Adrenal gland (tissue), 9 donors: ENCODE measurements at regions not wholly inside any gene's neighbourhood (a gene's known extent, or its start where the extent isn't known, plus 50 kb on each side); places are given as distances from the start of the nearest gene placed in this dataset.

Experiments used
- DNase-seq, 7 donors: peaks; one replicate each; pipeline ENCODE4 v3.0.0-alpha.2; 2019 to 2020
- H3K27ac ChIP-seq, 5 donors: fragments of 200-600 bp; sonication (generic) in 4 of 5; 1 replicate in 3 of 5; 2 replicates in 2 of 5; pipeline versions ENCODE4 v1.5.1 to v1.8.0; 2016 to 2020; ENCODE audit warnings: mild to moderate bottlenecking in 1 of 5
- H3K27me3 ChIP-seq: fragments of 200-600 bp; 2 replicates; pipeline ENCODE4 v1.8.0; 2021
- H3K36me3 ChIP-seq, 2 donors: fragments of 200-600 bp; replicated peaks in 1 of 2; 1 replicate in 1 of 2; 2 replicates in 1 of 2; pipeline versions ENCODE4 v1.5.1 to v1.8.0; 2018 to 2022
- H3K4me1 ChIP-seq, 2 donors: fragments of 200-600 bp; replicated peaks in 1 of 2; 1 replicate in 1 of 2; 2 replicates in 1 of 2; pipeline versions ENCODE4 v1.5.1 to v1.8.0; 2018 to 2021
- H3K4me3 ChIP-seq, 4 donors: fragments of 200-600 bp; sonication (generic) in 3 of 4; one replicate each; pipeline ENCODE4 v1.5.1; 2016 to 2018
- H3K9me3 ChIP-seq, 3 donors: fragments of 200-600 bp; sonication (generic) in 1 of 3; replicated peaks in 1 of 3; 1 replicate in 2 of 3; 2 replicates in 1 of 3; pipeline versions ENCODE4 v1.5.1 to v1.8.0; 2016 to 2021
- CTCF ChIP-seq, 6 experiments: fragments of 450-650 bp in 4 of 6; fragments of 200-600 bp in 2 of 6; sonication (generic) in 1 of 6; IDR thresholded peaks; 1 replicate in 5 of 6; 2 replicates in 1 of 6; pipeline versions ENCODE4 v1.5.1 to v1.8.0; 2016 to 2021; ENCODE audit warnings: antibody characterized with exemption in 6 of 6, mild to moderate bottlenecking in 2 of 6, moderate library complexity in 1 of 6
- POLR2A ChIP-seq, 2 donors: fragments of 450-650 bp; IDR thresholded peaks; one replicate each; pipeline ENCODE4 v1.6.1; 2017; ENCODE audit warnings: antibody characterized with exemption in 2 of 2, mild to moderate bottlenecking in 2 of 2, moderate library complexity in 1 of 2
- WGBS, 4 donors: extraction: QIAGEN DNeasy Blood & Tissue Kit in 2 of 4; methylation state at CpG; one replicate each; pipeline versions ENCODE4 v1.1.5 to v1.1.7; 2013 to 2017; 5-methylcytosine and 5-hydroxymethylcytosine counted together
- intact Hi-C, 2 donors: fragments of 100-400 bp; cut with DNase I; formaldehyde crosslinking; loops; one replicate each; pipeline versions ENCODE4 v1.14.1 to v1.15.0; 2022 to 2023
- donor health status: healthy with polysubstance abuse.
- donor health status: Bipolar disorder and iron deficiency.
- donor health status: DM: yes; HTN: yes; CAD: no.
- donor health status: DM: no; HTN: no; CAD: no.
- donor health status: DM: no; HTN: no; CAD: no.

- no peak overlapping the region for H3K4me3 ChIP-seq
- no peaks in the 10 kb centered on the region for H3K4me1 ChIP-seq
- no peak overlapping the region for H3K27ac ChIP-seq
- no peaks in the 10 kb centered on the region for H3K27me3 ChIP-seq
- H3K36me3 ChIP-seq: no peaks in the 10 kb centered on the region
- TF ChIP-seq CTCF (IDR thresholded peaks at IDR 0.05) (no peak), POLR2A (IDR thresholded peaks at IDR 0.05) (no peak)
- intact Hi-C loops: no loop called here
- DNase-seq: no peak
- 54 to 70% (median 62%) methylated on average over 7 of the region's 7 CpGs for WGBS, 4 donors
- H3K9me3 ChIP-seq: no peaks in the 10 kb centered on the region
Measured at GRCh38 chr9:32004431-32005076, 379.9 kb upstream of the ACO1 start.

- Histone ChIP-seq H3K36me3 (no peaks in the 10 kb centered on the region), H3K9me3 (no peaks in the 10 kb centered on the region), H3K4me1 (no peaks in the 10 kb centered on the region), H3K27me3 (no peaks in the 10 kb centered on the region), H3K27ac (no peak overlapping the region), H3K4me3 (no peak overlapping the region)
- WGBS, 4 donors: 69 to 84% (median 72%) methylated on average over 2 to 8 of the region's 8 CpGs
- DNase-seq: no peak
- TF ChIP-seq CTCF (IDR thresholded peaks at IDR 0.05): no peak
- TF ChIP-seq POLR2A (IDR thresholded peaks at IDR 0.05): no peak
- intact Hi-C loops: no loop called here
Measured at GRCh38 chr9:32010322-32010721, 374.1 kb upstream of the ACO1 start.

- no peak for DNase-seq
- H3K4me3 ChIP-seq: no peak overlapping the region
- intact Hi-C loops: no loop called here
- WGBS, 4 donors: 52 to 71% (median 70%) methylated on average over 2 of the region's 2 CpGs
- H3K9me3 ChIP-seq: no peaks in the 10 kb centered on the region
- H3K36me3 ChIP-seq: no peaks in the 10 kb centered on the region
- no peaks in the 10 kb centered on the region for H3K27me3 ChIP-seq
- no peaks in the 10 kb centered on the region for H3K4me1 ChIP-seq
- H3K27ac ChIP-seq: no peak overlapping the region
- TF ChIP-seq CTCF (IDR thresholded peaks at IDR 0.05) (no peak), POLR2A (IDR thresholded peaks at IDR 0.05) (no peak)
Measured at GRCh38 chr9:32011049-32011448, 373.4 kb upstream of the ACO1 start.

- no peak for DNase-seq
- Histone ChIP-seq H3K4me3 (no peak overlapping the region), H3K9me3 (no peaks in the 10 kb centered on the region), H3K36me3 (no peaks in the 10 kb centered on the region), H3K27ac (no peak overlapping the region), H3K27me3 (no peaks in the 10 kb centered on the region), H3K4me1 (no peaks in the 10 kb centered on the region)
- intact Hi-C loops: no loop called here
- TF ChIP-seq CTCF (IDR thresholded peaks at IDR 0.05) (no peak), POLR2A (IDR thresholded peaks at IDR 0.05) (no peak)
- 73 to 85% (median 82%) methylated on average over 5 of the region's 5 CpGs for WGBS, 4 donors
Measured at GRCh38 chr9:32015795-32016194, 368.6 kb upstream of the ACO1 start.
